ENCODE measurements at regions not wholly inside any gene's neighbourhood (a gene's known extent, or its start where the extent isn't known, plus 50 kb on each side); places are given as distances from the start of the nearest gene placed in this dataset.

DNA sequence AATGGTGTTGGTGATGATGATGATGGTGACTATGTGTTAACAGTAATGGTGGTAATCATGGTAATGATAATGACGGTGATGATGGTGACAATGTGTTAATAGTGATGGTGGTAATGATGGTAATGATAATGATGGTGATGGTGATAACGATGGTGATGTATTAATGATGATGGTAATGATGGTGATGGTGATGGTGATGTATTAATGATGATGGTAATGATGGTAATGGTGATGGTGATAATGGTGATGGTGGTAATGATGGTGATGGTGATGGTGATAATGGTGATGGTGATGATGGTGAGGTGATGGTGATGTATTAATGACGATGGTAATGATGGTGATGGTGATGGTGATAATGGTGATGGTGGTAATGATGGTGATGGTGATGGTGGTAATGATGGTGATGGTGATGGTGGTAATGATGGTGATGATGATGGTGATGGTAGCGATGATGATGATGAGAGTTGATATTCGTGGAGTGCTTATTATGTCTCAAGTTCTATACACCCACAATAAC is 212.8 kb upstream of the NCKAP5 start:
- Histone ChIP-seq H2AFZ (no peak overlapping the region), H3K27me3 (ENCODE audit: insufficient read depth) (no peaks in the 10 kb centered on the region), H3F3A (replicated peaks; ENCODE audit: low read depth) (no peaks in the 10 kb centered on the region), H3K79me2 (replicated peaks; ENCODE audit: insufficient read depth) (no peaks in the 10 kb centered on the region), H3K36me3 (ENCODE audit: insufficient read depth) (no peaks in the 10 kb centered on the region), H3K27ac (ENCODE audit: low read depth) (no peak overlapping the region), H3K9me2 (ENCODE audit: insufficient read depth) (no peaks in the 10 kb centered on the region), H4K20me1 (replicated peaks; ENCODE audit: insufficient read depth) (no peaks in the 10 kb centered on the region), H3K4me1 (ENCODE audit: insufficient read depth) (no peaks in the 10 kb centered on the region), H3K4me2 (no peak overlapping the region), H3K4me3 (no peak overlapping the region)
- Mint-ChIP-seq H3K27ac (no peak overlapping the region), H3K4me1 (no peaks in the 10 kb centered on the region), H3K36me3 (ENCODE audit: low read depth) (no peaks in the 10 kb centered on the region), H3K9me3 (peaks cover 4% of the 10 kb centered on the region; the same call in 2 of the 3 replicates), H3K4me3 (no peak overlapping the region), H3K27me3 (ENCODE audit: insufficient read depth, low read depth, poor library complexity) (no peaks in the 10 kb centered on the region)
- ATAC-seq (no peak), DNase-seq (ENCODE audit: low spot score) (no peak)
- no peak for TF ChIP-seq CREB1 (CRISPR knock-in tag; IDR thresholded peaks at IDR 0.05; ENCODE audit: low read depth)
- TF ChIP-seq, protein P1, sequence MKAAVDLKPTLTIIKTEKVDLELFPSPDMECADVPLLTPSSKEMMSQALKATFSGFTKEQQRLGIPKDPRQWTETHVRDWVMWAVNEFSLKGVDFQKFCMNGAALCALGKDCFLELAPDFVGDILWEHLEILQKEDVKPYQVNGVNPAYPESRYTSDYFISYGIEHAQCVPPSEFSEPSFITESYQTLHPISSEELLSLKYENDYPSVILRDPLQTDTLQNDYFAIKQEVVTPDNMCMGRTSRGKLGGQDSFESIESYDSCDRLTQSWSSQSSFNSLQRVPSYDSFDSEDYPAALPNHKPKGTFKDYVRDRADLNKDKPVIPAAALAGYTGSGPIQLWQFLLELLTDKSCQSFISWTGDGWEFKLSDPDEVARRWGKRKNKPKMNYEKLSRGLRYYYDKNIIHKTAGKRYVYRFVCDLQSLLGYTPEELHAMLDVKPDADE (IDR thresholded peaks at IDR 0.05): no peak
- no peak for TF ChIP-seq JUNB (IDR thresholded peaks at IDR 0.05; ENCODE audit: unreplicated experiment)
- no peak for TF ChIP-seq ZNF114 (CRISPR knock-in tag; IDR thresholded peaks at IDR 0.05)
- no peak for TF ChIP-seq POLR2AphosphoS5 (IDR thresholded peaks at IDR 0.05; ENCODE audit: low read depth)
- TF ChIP-seq CTCF (conservative IDR thresholded peaks at IDR 0.05; ENCODE audit: low read depth in 2 of 2): no peak
- TF ChIP-seq EZH2phosphoT487 (IDR thresholded peaks at IDR 0.05; ENCODE audit: unreplicated experiment): no peak
- TF ChIP-seq REST (IDR thresholded peaks at IDR 0.05; ENCODE audit: unreplicated experiment): no peak
- TF ChIP-seq, protein P2, sequence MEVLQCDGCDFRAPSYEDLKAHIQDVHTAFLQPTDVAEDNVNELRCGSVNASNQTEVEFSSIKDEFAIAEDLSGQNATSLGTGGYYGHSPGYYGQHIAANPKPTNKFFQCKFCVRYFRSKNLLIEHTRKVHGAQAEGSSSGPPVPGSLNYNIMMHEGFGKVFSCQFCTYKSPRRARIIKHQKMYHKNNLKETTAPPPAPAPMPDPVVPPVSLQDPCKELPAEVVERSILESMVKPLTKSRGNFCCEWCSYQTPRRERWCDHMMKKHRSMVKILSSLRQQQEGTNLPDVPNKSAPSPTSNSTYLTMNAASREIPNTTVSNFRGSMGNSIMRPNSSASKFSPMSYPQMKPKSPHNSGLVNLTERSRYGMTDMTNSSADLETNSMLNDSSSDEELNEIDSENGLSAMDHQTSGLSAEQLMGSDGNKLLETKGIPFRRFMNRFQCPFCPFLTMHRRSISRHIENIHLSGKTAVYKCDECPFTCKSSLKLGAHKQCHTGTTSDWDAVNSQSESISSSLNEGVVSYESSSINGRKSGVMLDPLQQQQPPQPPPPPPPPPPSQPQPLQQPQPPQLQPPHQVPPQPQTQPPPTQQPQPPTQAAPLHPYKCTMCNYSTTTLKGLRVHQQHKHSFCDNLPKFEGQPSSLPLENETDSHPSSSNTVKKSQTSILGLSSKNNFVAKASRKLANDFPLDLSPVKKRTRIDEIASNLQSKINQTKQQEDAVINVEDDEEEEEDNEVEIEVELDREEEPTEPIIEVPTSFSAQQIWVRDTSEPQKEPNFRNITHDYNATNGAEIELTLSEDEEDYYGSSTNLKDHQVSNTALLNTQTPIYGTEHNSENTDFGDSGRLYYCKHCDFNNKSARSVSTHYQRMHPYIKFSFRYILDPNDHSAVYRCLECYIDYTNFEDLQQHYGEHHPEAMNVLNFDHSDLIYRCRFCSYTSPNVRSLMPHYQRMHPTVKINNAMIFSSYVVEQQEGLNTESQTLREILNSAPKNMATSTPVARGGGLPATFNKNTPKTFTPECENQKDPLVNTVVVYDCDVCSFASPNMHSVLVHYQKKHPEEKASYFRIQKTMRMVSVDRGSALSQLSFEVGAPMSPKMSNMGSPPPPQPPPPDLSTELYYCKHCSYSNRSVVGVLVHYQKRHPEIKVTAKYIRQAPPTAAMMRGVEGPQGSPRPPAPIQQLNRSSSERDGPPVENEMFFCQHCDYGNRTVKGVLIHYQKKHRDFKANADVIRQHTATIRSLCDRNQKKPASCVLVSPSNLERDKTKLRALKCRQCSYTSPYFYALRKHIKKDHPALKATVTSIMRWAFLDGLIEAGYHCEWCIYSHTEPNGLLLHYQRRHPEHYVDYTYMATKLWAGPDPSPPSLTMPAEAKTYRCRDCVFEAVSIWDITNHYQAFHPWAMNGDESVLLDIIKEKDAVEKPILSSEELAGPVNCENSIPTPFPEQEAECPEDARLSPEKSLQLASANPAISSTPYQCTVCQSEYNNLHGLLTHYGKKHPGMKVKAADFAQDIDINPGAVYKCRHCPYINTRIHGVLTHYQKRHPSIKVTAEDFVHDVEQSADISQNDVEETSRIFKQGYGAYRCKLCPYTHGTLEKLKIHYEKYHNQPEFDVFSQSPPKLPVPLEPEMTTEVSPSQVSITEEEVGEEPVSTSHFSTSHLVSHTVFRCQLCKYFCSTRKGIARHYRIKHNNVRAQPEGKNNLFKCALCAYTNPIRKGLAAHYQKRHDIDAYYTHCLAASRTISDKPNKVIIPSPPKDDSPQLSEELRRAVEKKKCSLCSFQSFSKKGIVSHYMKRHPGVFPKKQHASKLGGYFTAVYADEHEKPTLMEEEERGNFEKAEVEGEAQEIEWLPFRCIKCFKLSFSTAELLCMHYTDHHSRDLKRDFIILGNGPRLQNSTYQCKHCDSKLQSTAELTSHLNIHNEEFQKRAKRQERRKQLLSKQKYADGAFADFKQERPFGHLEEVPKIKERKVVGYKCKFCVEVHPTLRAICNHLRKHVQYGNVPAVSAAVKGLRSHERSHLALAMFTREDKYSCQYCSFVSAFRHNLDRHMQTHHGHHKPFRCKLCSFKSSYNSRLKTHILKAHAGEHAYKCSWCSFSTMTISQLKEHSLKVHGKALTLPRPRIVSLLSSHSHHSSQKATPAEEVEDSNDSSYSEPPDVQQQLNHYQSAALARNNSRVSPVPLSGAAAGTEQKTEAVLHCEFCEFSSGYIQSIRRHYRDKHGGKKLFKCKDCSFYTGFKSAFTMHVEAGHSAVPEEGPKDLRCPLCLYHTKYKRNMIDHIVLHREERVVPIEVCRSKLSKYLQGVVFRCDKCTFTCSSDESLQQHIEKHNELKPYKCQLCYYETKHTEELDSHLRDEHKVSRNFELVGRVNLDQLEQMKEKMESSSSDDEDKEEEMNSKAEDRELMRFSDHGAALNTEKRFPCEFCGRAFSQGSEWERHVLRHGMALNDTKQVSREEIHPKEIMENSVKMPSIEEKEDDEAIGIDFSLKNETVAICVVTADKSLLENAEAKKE (CRISPR knock-in tag; IDR thresholded peaks at IDR 0.05): no peak
- TF ChIP-seq EZH2 (IDR thresholded peaks at IDR 0.05; ENCODE audit: low read depth, unreplicated experiment): no peak
- no peak for TF ChIP-seq NANOG (IDR thresholded peaks at IDR 0.05; ENCODE audit: borderline replicate concordance)
- no peak for TF ChIP-seq ZNF331 (CRISPR knock-in tag; IDR thresholded peaks at IDR 0.05; ENCODE audit: low read depth)
- TF ChIP-seq STAT1 (IDR thresholded peaks at IDR 0.05; ENCODE audit: unreplicated experiment): no peak

Data from GM23338 (cell line).